CD14-positive monocyte (primary cell): ENCODE measurements at regions not wholly inside any gene's neighbourhood (a gene's known extent, or its start where the extent isn't known, plus 50 kb on each side); places are given as distances from the start of the nearest gene placed in this dataset.

Experiments used
- DNase-seq, 3 donors: peaks; one replicate each; pipeline ENCODE4 v3.0.0-alpha.2; 2011 to 2022
- H2AFZ ChIP-seq: 2 replicates; pipeline ENCODE4 v1.6.0; 2012; ENCODE audit warnings: mild to moderate bottlenecking, low read depth, low read length, inconsistent platforms; ENCODE audit not compliant: insufficient read depth, poor library complexity, severe bottlenecking
- H3K27ac ChIP-seq, 2 donors: 1 replicate in 1 of 2; 2 replicates in 1 of 2; pipeline ENCODE4 v1.5.1; 2012 to 2013; ENCODE audit warnings: low read length in 2 of 2, control low read depth in 1 of 2, inconsistent platforms in 1 of 2, low read depth in 1 of 2, mild to moderate bottlenecking in 1 of 2
- H3K27me3 ChIP-seq, 2 donors: one replicate each; pipeline versions ENCODE4 v1.6.0 to v1.6.1; 2011 to 2013; ENCODE audit warnings: low read length in 2 of 2; ENCODE audit not compliant: control insufficient read depth in 2 of 2, insufficient read depth in 2 of 2
- H3K36me3 ChIP-seq, 2 donors: replicated peaks in 1 of 2; 1 replicate in 1 of 2; 2 replicates in 1 of 2; pipeline versions ENCODE4 v1.5.1 to v1.6.1; 2012 to 2013; ENCODE audit warnings: low read length in 2 of 2, control low read depth in 1 of 2, inconsistent platforms in 1 of 2, mild to moderate bottlenecking in 1 of 2; ENCODE audit not compliant: insufficient read depth in 2 of 2, control insufficient read depth in 1 of 2
- H3K4me1 ChIP-seq, 2 donors: 1 replicate in 1 of 2; 2 replicates in 1 of 2; pipeline versions ENCODE4 v1.5.1 to v1.6.1; 2012 to 2013; ENCODE audit warnings: low read length in 2 of 2, control low read depth in 1 of 2, inconsistent platforms in 1 of 2, mild to moderate bottlenecking in 1 of 2, moderate library complexity in 1 of 2; ENCODE audit not compliant: insufficient read depth in 2 of 2, control insufficient read depth in 1 of 2
- H3K4me2 ChIP-seq: replicated peaks from 2 replicates; pipeline ENCODE3; 2012; ENCODE audit warnings: low read length, moderate library complexity, mild to moderate bottlenecking; ENCODE audit not compliant: poor library complexity, severe bottlenecking; ENCODE audit errors: extremely low read depth
- H3K4me3 ChIP-seq, 3 experiments: fragments of 200-600 bp in 1 of 3; sonication (generic) in 1 of 3; replicated peaks in 1 of 3; 1 replicate in 2 of 3; 2 replicates in 1 of 3; pipeline ENCODE4 v1.5.1; 2011 to 2013; ENCODE audit warnings: low read length in 3 of 3, mild to moderate bottlenecking in 3 of 3, control low read depth in 2 of 3, low read depth in 2 of 3, inconsistent platforms in 1 of 3, moderate library complexity in 1 of 3
- H3K79me2 ChIP-seq: 2 replicates; pipeline ENCODE4 v1.6.0; 2012; ENCODE audit warnings: mild to moderate bottlenecking, control low read depth, inconsistent platforms, low read length, moderate library complexity; ENCODE audit not compliant: insufficient read depth
- H3K9ac ChIP-seq: 2 replicates; pipeline ENCODE4 v1.6.0; 2017; ENCODE audit warnings: low read length, mild to moderate bottlenecking; ENCODE audit not compliant: insufficient read depth, poor library complexity, severe bottlenecking
- H3K9me3 ChIP-seq, 2 donors: replicated peaks in 1 of 2; 1 replicate in 1 of 2; 2 replicates in 1 of 2; pipeline versions ENCODE4 v1.5.1 to v1.6.1; 2012 to 2013; ENCODE audit warnings: low read length in 2 of 2, control low read depth in 1 of 2; ENCODE audit not compliant: control insufficient read depth in 1 of 2, insufficient read depth in 1 of 2
- H4K20me1 ChIP-seq: 2 replicates; pipeline ENCODE4 v1.6.0; 2012; ENCODE audit warnings: mild to moderate bottlenecking, low read length, control low read depth, moderate library complexity; ENCODE audit not compliant: insufficient read depth
- H3K27ac Mint-ChIP-seq, 7 donors: one replicate each; pipeline ENCODE4 v1.8.0; 2020; ENCODE audit warnings: mild to moderate bottlenecking in 7 of 7, mixed read lengths in 7 of 7, moderate library complexity in 6 of 7, inconsistent platforms in 2 of 7
- H3K27me3 Mint-ChIP-seq, 3 donors: one replicate each; pipeline ENCODE4 v1.8.0; 2021 to 2022; ENCODE audit warnings: low read depth in 3 of 3, mild to moderate bottlenecking in 3 of 3, mixed read lengths in 3 of 3, moderate library complexity in 3 of 3, inconsistent platforms in 1 of 3
- H3K36me3 Mint-ChIP-seq, 2 donors: one replicate each; pipeline ENCODE4 v1.8.0; 2020; ENCODE audit warnings: mixed read lengths in 2 of 2, inconsistent platforms in 1 of 2, mild to moderate bottlenecking in 1 of 2
- H3K4me1 Mint-ChIP-seq: one replicate; pipeline ENCODE4 v1.8.0; 2020; ENCODE audit warnings: mild to moderate bottlenecking, mixed read lengths
- H3K4me3 Mint-ChIP-seq, 2 donors: one replicate each; pipeline ENCODE4 v1.8.0; 2020; ENCODE audit warnings: mild to moderate bottlenecking in 2 of 2, mixed read lengths in 2 of 2, moderate library complexity in 1 of 2
- H3K9me3 Mint-ChIP-seq, 7 donors: one replicate each; pipeline ENCODE4 v1.8.0; 2020 to 2022; ENCODE audit warnings: mixed read lengths in 7 of 7, mild to moderate bottlenecking in 6 of 7, moderate library complexity in 6 of 7, inconsistent platforms in 2 of 7
- CTCF ChIP-seq: fragments of 200-600 bp; IDR thresholded peaks from one replicate; pipeline ENCODE4 v1.8.0; 2022; ENCODE audit warnings: antibody characterized with exemption, mild to moderate bottlenecking
- WGBS: methylation state at CpG from one replicate; pipeline ENCODE4 v1.1.5; 2013; ENCODE audit warnings: missing lambda C conversion rate; ENCODE audit not compliant: insufficient coverage; 5-methylcytosine and 5-hydroxymethylcytosine counted together
- intact Hi-C, 2 donors: fragments of 100-400 bp; cut with micrococcal nuclease; formaldehyde crosslinking; loops; one replicate each; pipeline versions ENCODE4 v1.15.0 to v1.15.1; 2023

- H3K9ac ChIP-seq: no peak overlapping the region
- no peaks in the 10 kb centered on the region for H4K20me1 ChIP-seq
- intact Hi-C loops: no loop called here
- no peak overlapping the region for H3K4me3 Mint-ChIP-seq
- H3K79me2 ChIP-seq: no peaks in the 10 kb centered on the region
- H3K27me3 Mint-ChIP-seq: peaks cover 0 to 18% (median 1%) of the 10 kb centered on the region in 3 donors
- H3K4me2 ChIP-seq: no peak overlapping the region
- no peak overlapping the region for H2AFZ ChIP-seq
- H3K36me3 ChIP-seq: no peaks in the 10 kb centered on the region
- H3K27me3 ChIP-seq: peaks cover 3 to 4% of the 10 kb centered on the region in 2 donors
- no CpG with 5 or more reads among the region's 1 CpG for WGBS
- H3K9me3 ChIP-seq: no peaks in the 10 kb centered on the region
- H3K27ac ChIP-seq: no peak overlapping the region
- no peak overlapping the region for H3K27ac Mint-ChIP-seq
- no peaks in the 10 kb centered on the region for H3K4me1 Mint-ChIP-seq
- DNase-seq: no peak
- no peak overlapping the region for H3K4me3 ChIP-seq
- TF ChIP-seq CTCF: no peak
- peaks cover 0 to 6% (median 0%) of the 10 kb centered on the region in 7 donors for H3K9me3 Mint-ChIP-seq
- no peaks in the 10 kb centered on the region for H3K36me3 Mint-ChIP-seq
- no peaks in the 10 kb centered on the region for H3K4me1 ChIP-seq
These were observed 318.7 kb downstream of the MYCN start for GRCh38 chr2:16259010-16259409.

GRCh38 chr2:16258350-16258749, 318.0 kb downstream of the MYCN start:
- intact Hi-C loops: no loop called here
- no peak overlapping the region for H3K27ac Mint-ChIP-seq
- no peaks in the 10 kb centered on the region for H3K4me1 Mint-ChIP-seq
- H3K27me3 Mint-ChIP-seq: peaks cover 0 to 18% (median 1%) of the 10 kb centered on the region in 3 donors
- H3K36me3 Mint-ChIP-seq: no peaks in the 10 kb centered on the region
- H3K9me3 Mint-ChIP-seq: peaks cover 0 to 6% (median 0%) of the 10 kb centered on the region in 7 donors
- no peak overlapping the region for H3K4me3 Mint-ChIP-seq
- H3K79me2 ChIP-seq: no peaks in the 10 kb centered on the region
- H3K27ac ChIP-seq: no peak overlapping the region
- TF ChIP-seq CTCF: no peak
- no peak overlapping the region for H2AFZ ChIP-seq
- no peak overlapping the region for H3K9ac ChIP-seq
- 100% methylated on average over 1 of the region's 1 CpG for WGBS
- no peaks in the 10 kb centered on the region for H3K36me3 ChIP-seq
- DNase-seq: no peak
- H3K4me1 ChIP-seq: no peaks in the 10 kb centered on the region
- no peaks in the 10 kb centered on the region for H4K20me1 ChIP-seq
- H3K4me3 ChIP-seq: no peak overlapping the region
- no peak overlapping the region for H3K4me2 ChIP-seq
- H3K9me3 ChIP-seq: no peaks in the 10 kb centered on the region
- H3K27me3 ChIP-seq: peaks cover 3 to 4% of the 10 kb centered on the region in 2 donors
